KMS-11 (cell line): ENCODE measurements at regions not wholly inside any gene's neighbourhood (a gene's known extent, or its start where the extent isn't known, plus 50 kb on each side); places are given as distances from the start of the nearest gene placed in this dataset.

ENCODE experiments used
- H2AFZ ChIP-seq: fragments of 200-600 bp; sonication (generic); 2 replicates; pipeline ENCODE4 v1.6.1; 2016; ENCODE audit warnings: antibody characterized with exemption, mixed run types, low read depth
- H3K27ac ChIP-seq: fragments of 200-600 bp; sonication (generic); 2 replicates; pipeline ENCODE4 v1.6.1; 2016; ENCODE audit warnings: mild to moderate bottlenecking, mixed run types
- H3K27me3 ChIP-seq: fragments of 200-600 bp; sonication (generic); 2 replicates; pipeline ENCODE4 v1.6.1; 2017; ENCODE audit warnings: mild to moderate bottlenecking, low read depth, mixed run types, moderate library complexity; ENCODE audit not compliant: insufficient read depth
- H3K36me3 ChIP-seq: fragments of 200-600 bp; sonication (generic); 2 replicates; pipeline ENCODE4 v1.6.1; 2017; ENCODE audit warnings: mild to moderate bottlenecking, mixed run types; ENCODE audit not compliant: insufficient read depth
- H3K4me1 ChIP-seq: fragments of 200-600 bp; sonication (generic); 2 replicates; pipeline ENCODE4 v1.6.1; 2016; ENCODE audit warnings: mild to moderate bottlenecking, low read depth, mixed run types; ENCODE audit not compliant: poor library complexity, severe bottlenecking
- H3K4me2 ChIP-seq: fragments of 200-600 bp; sonication (generic); 2 replicates; pipeline ENCODE4 v1.7.0; 2016; ENCODE audit warnings: mild to moderate bottlenecking, mixed run types
- H3K4me3 ChIP-seq: fragments of 200-600 bp; sonication (generic); IDR thresholded peaks from 2 replicates; pipeline ENCODE4 v1.6.1; 2017; ENCODE audit warnings: low read depth, low read length, mixed read lengths; ENCODE audit not compliant: insufficient read depth
- H3K79me2 ChIP-seq: fragments of 200-600 bp; sonication (generic); 2 replicates; pipeline ENCODE4 v1.6.1; 2016; ENCODE audit warnings: low read depth, mixed run types; ENCODE audit not compliant: insufficient read depth
- H3K9ac ChIP-seq: fragments of 200-600 bp; sonication (generic); 2 replicates; pipeline ENCODE4 v1.6.1; 2016; ENCODE audit warnings: mild to moderate bottlenecking, mixed run types
- H4K20me1 ChIP-seq: fragments of 200-600 bp; sonication (generic); 2 replicates; pipeline ENCODE4 v1.6.1; 2016; ENCODE audit warnings: mild to moderate bottlenecking, mixed run types; ENCODE audit not compliant: insufficient read depth
- CTCF ChIP-seq: fragments of 200-600 bp; sonication (generic); conservative IDR thresholded peaks from 2 replicates; pipeline ENCODE4 v1.6.1; 2017; ENCODE audit warnings: low read depth, mild to moderate bottlenecking, antibody characterized with exemption, low read length, moderate library complexity, mixed read lengths

GRCh38 chr10:9825491-9826018 lies 1192.1 kb upstream of the CELF2 start:
- TF ChIP-seq CTCF, result no peak
- Histone ChIP-seq H3K4me1 (peaks cover 4% of the 10 kb centered on the region), H3K27ac (no peak overlapping the region), H3K4me2 (no peak overlapping the region), H3K4me3 (no peak overlapping the region), H3K27me3 (no peaks in the 10 kb centered on the region), H3K36me3 (no peaks in the 10 kb centered on the region), H3K79me2 (no peaks in the 10 kb centered on the region), H4K20me1 (no peaks in the 10 kb centered on the region), H2AFZ (no peak overlapping the region), H3K9ac (no peak overlapping the region)

GRCh38 chr10:9828110-9828509 lies 1189.6 kb upstream of the CELF2 start:
- no peak for TF ChIP-seq CTCF
- Histone ChIP-seq H3K4me1 (peaks cover 4% of the 10 kb centered on the region), H3K4me3 (no peak overlapping the region), H3K27me3 (no peaks in the 10 kb centered on the region), H3K27ac (no peak overlapping the region), H3K36me3 (no peaks in the 10 kb centered on the region), H4K20me1 (no peaks in the 10 kb centered on the region), H3K9ac (no peak overlapping the region), H3K79me2 (no peaks in the 10 kb centered on the region), H2AFZ (no peak overlapping the region), H3K4me2 (no peak overlapping the region)

- Histone ChIP-seq H3K36me3 (no peaks in the 10 kb centered on the region), H3K4me2 (no peak overlapping the region), H3K4me3 (no peak overlapping the region), H2AFZ (no peak overlapping the region), H3K4me1 (no peaks in the 10 kb centered on the region), H3K9ac (no peak overlapping the region), H4K20me1 (no peaks in the 10 kb centered on the region), H3K27ac (no peak overlapping the region), H3K27me3 (no peaks in the 10 kb centered on the region), H3K79me2 (no peaks in the 10 kb centered on the region)
- no peak for TF ChIP-seq CTCF
Observed at GRCh38 chr10:9833942-9834341, 1183.7 kb upstream of the CELF2 start.

- H3K4me2 ChIP-seq, result no peak overlapping the region
- no peak overlapping the region for H3K9ac ChIP-seq
- H3K4me1 ChIP-seq, result no peaks in the 10 kb centered on the region
- H2AFZ ChIP-seq, result no peak overlapping the region
- H4K20me1 ChIP-seq, result no peaks in the 10 kb centered on the region
- no peaks in the 10 kb centered on the region for H3K36me3 ChIP-seq
- H3K27ac ChIP-seq, result no peak overlapping the region
- H3K4me3 ChIP-seq, result no peak overlapping the region
- H3K79me2 ChIP-seq, result no peaks in the 10 kb centered on the region
- no peaks in the 10 kb centered on the region for H3K27me3 ChIP-seq
- no peak for TF ChIP-seq CTCF
Observed at GRCh38 chr10:9834434-9834833, 1183.2 kb upstream of the CELF2 start.

- Histone ChIP-seq H4K20me1 (no peaks in the 10 kb centered on the region), H3K4me2 (no peak overlapping the region), H2AFZ (no peak overlapping the region), H3K4me1 (no peaks in the 10 kb centered on the region), H3K9ac (no peak overlapping the region), H3K27ac (no peak overlapping the region), H3K36me3 (no peaks in the 10 kb centered on the region), H3K4me3 (no peak overlapping the region), H3K27me3 (no peaks in the 10 kb centered on the region), H3K79me2 (no peaks in the 10 kb centered on the region)
- no peak for TF ChIP-seq CTCF
Observed at GRCh38 chr10:9845075-9845474, 1172.6 kb upstream of the CELF2 start.
